Nephron progenitor cell (in vitro differentiated cells): ENCODE measurements at regions not wholly inside any gene's neighbourhood (a gene's known extent, or its start where the extent isn't known, plus 50 kb on each side); places are given as distances from the start of the nearest gene placed in this dataset.

ENCODE experiments used
- DNase-seq: peaks from one replicate; pipeline ENCODE4 v3.0.0; 2021
- H3K27ac Mint-ChIP-seq: 2 replicates; pipeline ENCODE4 v1.8.0; 2021; ENCODE audit warnings: mild to moderate bottlenecking, moderate library complexity, mixed read lengths
- H3K27me3 Mint-ChIP-seq: 2 replicates; pipeline ENCODE4 v1.8.0; 2021; ENCODE audit warnings: mild to moderate bottlenecking, low read depth, mixed read lengths; ENCODE audit not compliant: poor library complexity
- H3K36me3 Mint-ChIP-seq: 2 replicates; pipeline ENCODE4 v1.8.0; 2021; ENCODE audit warnings: low read depth, mixed read lengths
- H3K4me1 Mint-ChIP-seq: 2 replicates; pipeline ENCODE4 v1.8.0; 2021; ENCODE audit warnings: mixed read lengths
- H3K4me3 Mint-ChIP-seq: 2 replicates; pipeline ENCODE4 v1.8.0; 2021; ENCODE audit warnings: mild to moderate bottlenecking, moderate library complexity, mixed read lengths
- H3K9me3 Mint-ChIP-seq: 2 replicates; pipeline ENCODE4 v1.8.0; 2021; ENCODE audit warnings: mild to moderate bottlenecking, moderate library complexity, mixed read lengths
- TF ChIP-seq, protein P1 (sequence below): fragments of 200-600 bp; sonication (generic); IDR thresholded peaks from 2 replicates; pipeline ENCODE4 v1.5.0; 2021; ENCODE audit warnings: antibody characterized with exemption

DNA sequence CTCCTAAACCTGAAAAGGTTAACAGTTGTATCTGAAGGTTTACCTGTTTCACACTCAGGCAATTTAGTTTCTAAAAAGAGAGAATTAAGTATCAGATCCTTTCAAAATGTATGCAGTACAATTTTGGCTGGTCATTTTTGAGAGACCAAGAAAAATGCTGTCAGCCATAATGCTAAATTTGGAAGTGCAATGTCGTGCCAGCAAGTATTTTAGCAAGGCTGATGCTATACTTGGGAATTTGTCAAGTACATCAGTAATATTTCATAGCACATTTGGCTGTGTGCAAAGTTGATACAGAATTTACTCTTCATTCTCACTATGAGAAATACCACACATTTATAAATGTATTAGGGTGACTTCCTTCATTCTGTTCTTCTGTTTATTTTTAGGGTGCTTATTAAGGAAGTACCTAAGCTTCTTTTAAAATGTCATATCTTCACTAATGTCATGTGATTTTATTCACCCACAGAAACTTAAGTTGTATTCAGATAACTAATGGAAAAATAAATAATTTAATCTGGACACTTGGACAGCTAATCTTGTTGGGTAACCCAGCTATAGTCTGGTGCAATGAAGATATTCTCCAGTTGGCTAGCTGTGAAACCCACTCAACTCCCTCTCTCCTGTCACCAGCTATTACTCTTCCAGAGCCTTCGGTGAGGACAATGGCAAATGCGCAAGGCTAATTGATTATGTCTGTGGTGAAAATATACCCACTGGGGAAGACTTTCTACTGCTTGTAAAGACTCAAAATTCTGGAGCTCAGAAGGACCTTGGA lies 84.2 kb upstream of the TLL1 start:
- H3K27ac Mint-ChIP-seq, result no peak overlapping the region
- no peaks in the 10 kb centered on the region for H3K27me3 Mint-ChIP-seq
- no peaks in the 10 kb centered on the region for H3K4me1 Mint-ChIP-seq

GRCh38 chr4:165793236-165793635 lies 79.8 kb upstream of the TLL1 start:
- Mint-ChIP-seq H3K27ac (no peak overlapping the region), H3K4me3 (no peak overlapping the region), H3K4me1 (no peaks in the 10 kb centered on the region), H3K27me3 (no peaks in the 10 kb centered on the region), H3K36me3 (no peaks in the 10 kb centered on the region), H3K9me3 (no peaks in the 10 kb centered on the region)
- TF ChIP-seq, protein P1, sequence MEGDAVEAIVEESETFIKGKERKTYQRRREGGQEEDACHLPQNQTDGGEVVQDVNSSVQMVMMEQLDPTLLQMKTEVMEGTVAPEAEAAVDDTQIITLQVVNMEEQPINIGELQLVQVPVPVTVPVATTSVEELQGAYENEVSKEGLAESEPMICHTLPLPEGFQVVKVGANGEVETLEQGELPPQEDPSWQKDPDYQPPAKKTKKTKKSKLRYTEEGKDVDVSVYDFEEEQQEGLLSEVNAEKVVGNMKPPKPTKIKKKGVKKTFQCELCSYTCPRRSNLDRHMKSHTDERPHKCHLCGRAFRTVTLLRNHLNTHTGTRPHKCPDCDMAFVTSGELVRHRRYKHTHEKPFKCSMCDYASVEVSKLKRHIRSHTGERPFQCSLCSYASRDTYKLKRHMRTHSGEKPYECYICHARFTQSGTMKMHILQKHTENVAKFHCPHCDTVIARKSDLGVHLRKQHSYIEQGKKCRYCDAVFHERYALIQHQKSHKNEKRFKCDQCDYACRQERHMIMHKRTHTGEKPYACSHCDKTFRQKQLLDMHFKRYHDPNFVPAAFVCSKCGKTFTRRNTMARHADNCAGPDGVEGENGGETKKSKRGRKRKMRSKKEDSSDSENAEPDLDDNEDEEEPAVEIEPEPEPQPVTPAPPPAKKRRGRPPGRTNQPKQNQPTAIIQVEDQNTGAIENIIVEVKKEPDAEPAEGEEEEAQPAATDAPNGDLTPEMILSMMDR, result no peak
- no peak for DNase-seq

More for the DNA sequence above, 84.2 kb upstream of the TLL1 start:
- Mint-ChIP-seq H3K36me3 (no peaks in the 10 kb centered on the region), H3K9me3 (no peaks in the 10 kb centered on the region), H3K4me3 (no peak overlapping the region)
- TF ChIP-seq, protein P1, result no peak
- no peak for DNase-seq

DNA sequence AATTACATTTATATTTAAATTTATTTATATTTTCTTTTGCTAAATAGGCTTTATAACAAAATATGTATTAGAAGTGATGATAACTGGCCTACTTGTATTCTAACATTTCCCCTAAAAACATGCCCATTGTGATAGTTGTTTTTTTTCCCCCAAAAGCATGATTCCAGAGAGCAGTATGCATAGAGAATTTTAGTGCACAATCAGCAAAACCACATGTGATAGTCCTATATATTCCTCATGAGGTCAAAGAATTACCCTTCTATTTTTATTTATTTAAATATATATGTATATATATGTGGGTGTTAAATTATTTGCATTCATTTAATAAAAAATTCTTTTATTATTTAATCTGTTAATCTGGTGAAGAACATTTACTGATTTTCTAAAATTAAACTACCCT lies 78.2 kb upstream of the TLL1 start:
- Mint-ChIP-seq H3K36me3 (no peaks in the 10 kb centered on the region), H3K4me3 (no peak overlapping the region), H3K27ac (no peak overlapping the region), H3K4me1 (no peaks in the 10 kb centered on the region), H3K27me3 (no peaks in the 10 kb centered on the region), H3K9me3 (peaks cover 4% of the 10 kb centered on the region)
- TF ChIP-seq, protein P1, result no peak
- no peak for DNase-seq

DNA sequence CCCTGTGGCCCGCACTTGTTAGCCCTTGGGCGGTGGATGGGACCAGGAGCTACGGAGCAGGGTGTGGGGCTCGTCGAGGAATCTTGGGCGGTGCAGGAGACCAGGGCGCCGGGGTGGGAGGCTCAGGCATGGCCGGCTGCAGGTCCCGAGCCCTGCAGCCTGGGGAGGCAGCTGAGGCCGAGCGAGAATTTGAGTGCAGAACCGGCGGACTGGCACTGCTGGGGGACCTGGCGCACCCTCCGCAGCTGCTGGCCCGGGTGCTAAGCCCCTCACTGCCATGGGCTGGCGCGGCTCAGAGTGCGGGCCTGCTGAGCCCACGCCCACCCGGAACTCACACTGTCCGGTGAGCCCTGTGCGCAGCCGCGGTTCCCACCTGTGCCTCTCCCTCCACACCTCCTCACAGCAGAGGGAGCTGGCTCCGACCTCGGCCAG lies 73.6 kb upstream of the TLL1 start:
- no peaks in the 10 kb centered on the region for H3K4me1 Mint-ChIP-seq
- no peaks in the 10 kb centered on the region for H3K36me3 Mint-ChIP-seq
- no peak overlapping the region for H3K27ac Mint-ChIP-seq
- peaks cover 6% of the 10 kb centered on the region for H3K27me3 Mint-ChIP-seq
- no peak for DNase-seq
- TF ChIP-seq, protein P1, result no peak
- peaks cover 4% of the 10 kb centered on the region for H3K9me3 Mint-ChIP-seq
- no peak overlapping the region for H3K4me3 Mint-ChIP-seq

DNA sequence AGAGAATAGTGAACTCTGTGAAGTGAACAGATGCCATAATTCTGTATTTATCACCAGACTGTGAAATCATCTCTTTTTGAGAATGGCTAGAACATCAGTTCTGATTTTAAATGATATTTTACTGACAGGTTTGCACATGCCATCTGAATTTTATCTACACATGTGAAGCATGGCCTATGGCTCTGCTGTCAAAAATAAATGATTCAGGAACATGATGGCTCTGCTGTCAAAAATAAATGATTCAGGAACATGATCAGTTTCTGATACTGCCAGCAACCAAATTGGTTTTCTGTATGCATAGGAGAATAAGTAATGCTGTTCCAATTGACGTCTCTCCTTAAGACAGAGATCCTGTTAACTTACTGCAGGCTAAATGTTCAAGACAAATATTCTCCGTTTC lies 70.6 kb upstream of the TLL1 start:
- Mint-ChIP-seq H3K9me3 (peaks cover 4% of the 10 kb centered on the region), H3K36me3 (no peaks in the 10 kb centered on the region)

More for the DNA sequence above, 70.6 kb upstream of the TLL1 start:
- no peak overlapping the region for H3K27ac Mint-ChIP-seq
- no peaks in the 10 kb centered on the region for H3K4me1 Mint-ChIP-seq
- no peak overlapping the region for H3K4me3 Mint-ChIP-seq
- DNase-seq, result no peak
- peaks cover 6% of the 10 kb centered on the region for H3K27me3 Mint-ChIP-seq
- TF ChIP-seq, protein P1, result no peak
